AG09319 (cell line): ENCODE measurements at regions not wholly inside any gene's neighbourhood (a gene's known extent, or its start where the extent isn't known, plus 50 kb on each side); places are given as distances from the start of the nearest gene placed in this dataset.

Experiments used
- DNase-seq: peaks from one replicate; pipeline ENCODE4 v3.0.0-alpha.2; 2010; ENCODE audit warnings: low read depth; ENCODE audit errors: extremely low read depth
- TF ChIP-seq, protein P1 (sequence below): IDR thresholded peaks from 2 replicates; pipeline ENCODE4 v1.5.1; 2011; ENCODE audit warnings: low read depth, mild to moderate bottlenecking, inconsistent platforms, low read length, moderate library complexity

GRCh38 chr17:79360196-79360595 lies 250.7 kb downstream of the RBFOX3 start:
- TF ChIP-seq, protein P1, sequence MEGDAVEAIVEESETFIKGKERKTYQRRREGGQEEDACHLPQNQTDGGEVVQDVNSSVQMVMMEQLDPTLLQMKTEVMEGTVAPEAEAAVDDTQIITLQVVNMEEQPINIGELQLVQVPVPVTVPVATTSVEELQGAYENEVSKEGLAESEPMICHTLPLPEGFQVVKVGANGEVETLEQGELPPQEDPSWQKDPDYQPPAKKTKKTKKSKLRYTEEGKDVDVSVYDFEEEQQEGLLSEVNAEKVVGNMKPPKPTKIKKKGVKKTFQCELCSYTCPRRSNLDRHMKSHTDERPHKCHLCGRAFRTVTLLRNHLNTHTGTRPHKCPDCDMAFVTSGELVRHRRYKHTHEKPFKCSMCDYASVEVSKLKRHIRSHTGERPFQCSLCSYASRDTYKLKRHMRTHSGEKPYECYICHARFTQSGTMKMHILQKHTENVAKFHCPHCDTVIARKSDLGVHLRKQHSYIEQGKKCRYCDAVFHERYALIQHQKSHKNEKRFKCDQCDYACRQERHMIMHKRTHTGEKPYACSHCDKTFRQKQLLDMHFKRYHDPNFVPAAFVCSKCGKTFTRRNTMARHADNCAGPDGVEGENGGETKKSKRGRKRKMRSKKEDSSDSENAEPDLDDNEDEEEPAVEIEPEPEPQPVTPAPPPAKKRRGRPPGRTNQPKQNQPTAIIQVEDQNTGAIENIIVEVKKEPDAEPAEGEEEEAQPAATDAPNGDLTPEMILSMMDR, result no peak
- no peak for DNase-seq

- TF ChIP-seq, protein P1, result no peak
- DNase-seq, result no peak
Measured at GRCh38 chr17:79356839-79357447, 253.9 kb downstream of the RBFOX3 start.

- TF ChIP-seq, protein P1, result no peak
Measured at GRCh38 chr17:79355165-79355564, 255.7 kb downstream of the RBFOX3 start.

DNA sequence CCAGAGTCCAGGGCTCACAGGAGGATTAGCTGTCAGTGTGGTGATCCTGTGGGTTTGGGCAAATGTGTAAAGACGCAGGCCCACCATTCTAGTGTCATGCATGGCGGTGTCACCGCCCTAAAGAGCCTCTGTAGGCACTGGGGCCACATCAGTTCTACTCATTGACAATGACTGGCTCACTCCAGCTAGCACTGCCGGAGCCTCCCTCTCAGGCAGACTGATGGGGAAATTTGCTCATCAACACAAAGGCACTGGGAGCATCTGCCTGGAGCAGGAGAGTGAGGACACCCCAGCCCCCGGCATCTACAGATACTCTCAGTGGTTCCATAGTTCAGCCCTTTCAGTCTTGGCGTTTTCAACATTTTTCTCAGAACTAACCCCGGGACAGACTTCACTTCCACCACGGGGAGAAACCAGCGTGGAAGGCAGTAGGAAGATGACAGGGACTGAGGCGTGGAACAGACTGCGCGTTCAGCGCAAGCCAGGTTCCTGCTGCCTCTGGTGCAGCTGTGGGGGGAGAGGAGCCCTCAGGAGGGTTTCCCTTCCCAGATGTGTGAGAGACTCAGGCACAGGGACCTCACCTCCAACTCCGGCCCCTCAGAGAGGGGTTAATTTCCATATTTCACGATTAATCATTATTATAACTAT lies 256.6 kb downstream of the RBFOX3 start:
- DNase-seq, result no peak
- TF ChIP-seq, protein P1, result no peak

More at GRCh38 chr17:79355165-79355564, 255.7 kb downstream of the RBFOX3 start:
- DNase-seq, result no peak

- TF ChIP-seq, protein P1, result no peak
- DNase-seq, result no peak
Measured at GRCh38 chr17:79353548-79353947, 257.3 kb downstream of the RBFOX3 start.

DNA sequence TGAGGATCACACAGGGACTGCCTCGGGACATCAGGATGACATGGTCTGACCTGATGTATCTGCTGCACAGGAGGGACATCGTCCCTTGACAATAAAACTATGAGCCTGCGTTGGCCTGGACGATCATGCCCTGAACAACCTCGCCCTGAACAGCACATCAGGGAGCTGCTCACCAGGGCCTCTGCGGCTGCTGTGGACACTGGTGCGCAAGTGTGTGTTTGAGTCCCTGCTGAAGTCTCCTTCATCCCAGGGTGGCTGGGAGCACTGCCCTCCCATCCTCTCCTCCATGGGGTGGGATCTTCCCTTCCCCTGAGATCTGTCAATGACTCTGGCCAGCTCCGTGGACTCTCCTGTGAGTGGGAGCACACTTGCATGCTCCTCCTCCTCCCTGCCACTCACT lies 257.8 kb downstream of the RBFOX3 start:
- TF ChIP-seq, protein P1, result no peak
- DNase-seq, result no peak

- no peak for DNase-seq
- TF ChIP-seq, protein P1, result no peak
Measured at GRCh38 chr17:79350533-79350932, 260.3 kb downstream of the RBFOX3 start.
